Kidney epithelial cell (primary cell): ENCODE measurements at regions not wholly inside any gene's neighbourhood (a gene's known extent, or its start where the extent isn't known, plus 50 kb on each side); places are given as distances from the start of the nearest gene placed in this dataset.

Source experiments
- DNase-seq: peaks from one replicate; pipeline ENCODE4 v3.0.0-alpha.2; 2010; ENCODE audit warnings: low read depth
- H3K27me3 ChIP-seq: 2 replicates; pipeline ENCODE4 v1.6.0; 2011; ENCODE audit warnings: low read length; ENCODE audit not compliant: control insufficient read depth, insufficient read depth
- H3K36me3 ChIP-seq: 2 replicates; pipeline ENCODE4 v1.5.1; 2011; ENCODE audit warnings: low read length; ENCODE audit not compliant: control insufficient read depth, insufficient read depth
- H3K4me3 ChIP-seq: 2 replicates; pipeline ENCODE4 v1.5.1; 2011; ENCODE audit warnings: low read depth, mild to moderate bottlenecking, control low read depth, low read length
- CTCF ChIP-seq: IDR thresholded peaks from 2 replicates; pipeline ENCODE4 v1.5.1; 2011; ENCODE audit warnings: mild to moderate bottlenecking, moderate library complexity, low read length, control low read depth, inconsistent platforms; ENCODE audit not compliant: insufficient read depth, poor library complexity, severe bottlenecking

GRCh38 chrX:6386837-6387236 is 148.1 kb downstream of the VCX3A start:
- TF ChIP-seq CTCF, result no peak
- DNase-seq, result no peak
- no peaks in the 10 kb centered on the region for H3K27me3 ChIP-seq
- H3K4me3 ChIP-seq, result no peak overlapping the region
- H3K36me3 ChIP-seq, result no peaks in the 10 kb centered on the region

GRCh38 chrX:6384921-6385320 is 150.0 kb downstream of the VCX3A start:
- no peak for DNase-seq
- no peaks in the 10 kb centered on the region for H3K27me3 ChIP-seq
- H3K36me3 ChIP-seq, result no peaks in the 10 kb centered on the region
- TF ChIP-seq CTCF, result no peak
- no peak overlapping the region for H3K4me3 ChIP-seq

- Histone ChIP-seq H3K27me3 (no peaks in the 10 kb centered on the region), H3K36me3 (no peaks in the 10 kb centered on the region), H3K4me3 (no peak overlapping the region)
- no peak for DNase-seq
- no peak for TF ChIP-seq CTCF
These were observed 150.5 kb downstream of the VCX3A start for GRCh38 chrX:6384371-6384770.

GRCh38 chrX:6383917-6384316 is 151.0 kb downstream of the VCX3A start:
- no peaks in the 10 kb centered on the region for H3K36me3 ChIP-seq
- no peaks in the 10 kb centered on the region for H3K27me3 ChIP-seq
- no peak overlapping the region for H3K4me3 ChIP-seq
- no peak for TF ChIP-seq CTCF
- no peak for DNase-seq

- H3K27me3 ChIP-seq, result no peaks in the 10 kb centered on the region
- no peak overlapping the region for H3K4me3 ChIP-seq
- TF ChIP-seq CTCF, result no peak
- DNase-seq, result no peak
- H3K36me3 ChIP-seq, result no peaks in the 10 kb centered on the region
These were observed 151.4 kb downstream of the VCX3A start for GRCh38 chrX:6383488-6383887.

- TF ChIP-seq CTCF, result no peak
- Histone ChIP-seq H3K27me3 (no peaks in the 10 kb centered on the region), H3K4me3 (no peak overlapping the region), H3K36me3 (no peaks in the 10 kb centered on the region)
- DNase-seq, result no peak
These were observed 152.6 kb downstream of the VCX3A start for GRCh38 chrX:6382284-6382683.
